ENCODE measurements at regions not wholly inside any gene's neighbourhood (a gene's known extent, or its start where the extent isn't known, plus 50 kb on each side); places are given as distances from the start of the nearest gene placed in this dataset.

GRCh38 chr16:22671301-22672076, 142.5 kb upstream of the HS3ST2 start:
- CTCF ChIA-PET = no interaction called here
- no peak for DNase-seq (ENCODE audit: low read depth, low spot score)
- POLR2A ChIA-PET = no interaction called here
- no peak for TF ChIP-seq CTCF (IDR thresholded peaks at IDR 0.05; ENCODE audit: insufficient read depth, low read length, missing control alignments)
- H3K4me3 ChIP-seq (ENCODE audit: low read depth, low read length) = no peak overlapping the region

GRCh38 chr16:22672830-22673210, 141.1 kb upstream of the HS3ST2 start:
- CTCF ChIA-PET = no interaction called here
- DNase-seq (ENCODE audit: low read depth, low spot score) = no peak
- POLR2A ChIA-PET = no interaction called here
- H3K4me3 ChIP-seq (ENCODE audit: low read depth, low read length) = no peak overlapping the region
- no peak for TF ChIP-seq CTCF (IDR thresholded peaks at IDR 0.05; ENCODE audit: insufficient read depth, low read length, missing control alignments)

DNA sequence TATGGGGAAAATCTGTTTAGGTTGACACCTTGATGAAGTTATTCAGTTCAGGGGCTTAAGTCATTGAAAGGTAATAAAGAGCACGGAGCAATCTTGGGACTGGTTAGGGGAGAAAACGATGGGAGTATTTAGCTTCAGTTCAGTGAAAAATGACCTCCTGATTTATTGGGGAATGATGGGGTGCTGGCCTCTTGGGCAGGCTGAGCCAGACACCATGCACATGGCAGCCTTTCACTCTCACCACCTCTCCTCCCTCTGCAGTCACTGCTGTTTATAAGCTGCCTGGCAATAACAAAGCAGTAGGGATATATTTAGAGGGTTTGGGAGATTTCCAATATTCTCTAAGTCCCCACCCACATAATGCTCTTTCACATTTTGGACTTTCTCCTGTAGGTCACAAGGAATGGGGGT, 140.5 kb upstream of the HS3ST2 start:
- CTCF ChIA-PET = no interaction called here
- no peak for DNase-seq (ENCODE audit: low read depth, low spot score)
- no peak for TF ChIP-seq CTCF (IDR thresholded peaks at IDR 0.05; ENCODE audit: insufficient read depth, low read length, missing control alignments)
- H3K4me3 ChIP-seq (ENCODE audit: low read depth, low read length) = no peak overlapping the region
- POLR2A ChIA-PET = no interaction called here

DNA sequence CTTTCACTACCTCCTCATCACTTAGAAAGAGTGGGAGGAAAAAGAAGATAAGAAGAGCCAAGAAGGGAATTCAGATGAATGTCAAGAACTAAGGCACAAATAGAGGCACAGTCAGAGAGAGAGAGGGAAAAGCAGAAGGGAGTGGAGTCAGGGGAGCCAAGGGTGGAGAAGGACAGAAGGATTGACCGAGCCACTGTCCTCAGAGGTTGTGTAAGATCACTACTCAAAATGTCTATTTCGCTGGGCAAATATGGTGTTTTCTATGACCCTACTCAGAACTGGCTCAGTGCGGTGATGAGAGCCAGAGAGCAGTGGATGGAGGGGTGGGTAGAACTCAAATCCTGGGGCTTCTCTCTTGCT, 139.2 kb upstream of the HS3ST2 start:
- no peak for DNase-seq (ENCODE audit: low read depth, low spot score)
- H3K4me3 ChIP-seq (ENCODE audit: low read depth, low read length) = no peak overlapping the region

DNA sequence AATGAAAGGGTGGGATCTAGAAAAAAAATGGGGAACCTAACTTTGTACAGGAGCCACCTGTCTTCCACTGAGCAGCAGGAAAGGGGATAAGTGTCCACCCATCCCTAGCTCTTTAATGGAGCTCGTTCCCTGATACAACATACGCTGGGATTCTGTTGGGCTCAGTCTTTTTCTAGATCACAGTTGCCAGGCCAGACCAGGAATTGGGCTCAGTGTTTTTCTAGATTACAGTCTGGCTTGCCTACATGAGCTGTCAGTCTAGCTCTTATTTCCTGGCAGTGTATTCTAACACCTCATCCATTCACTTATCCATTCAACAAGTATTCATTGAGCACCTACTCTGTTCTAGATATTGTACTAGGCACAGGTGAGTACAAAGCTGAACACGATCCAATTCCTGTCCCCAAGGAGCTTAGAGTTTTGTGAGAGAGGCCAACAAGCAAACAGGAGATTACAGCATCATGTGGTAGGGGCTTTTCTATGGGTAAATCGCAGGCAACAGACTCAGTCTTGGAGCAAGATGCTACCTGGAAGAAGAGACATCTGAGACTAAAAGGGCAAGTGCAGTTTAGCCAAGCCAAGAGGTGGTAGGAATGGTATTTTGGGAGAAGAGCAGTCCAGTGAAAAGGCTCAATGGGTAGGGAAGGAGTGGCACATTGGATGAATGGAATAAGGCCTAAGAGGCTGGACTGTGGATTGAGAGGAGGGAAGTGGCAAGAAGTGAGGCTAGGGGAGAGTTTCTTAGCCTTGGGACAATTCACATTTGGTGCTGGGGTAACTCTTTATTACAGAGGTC, 138.0 kb upstream of the HS3ST2 start:
- ChIA-PET CTCF (interaction anchor here (0.7 to 1.3 kb wide), 3 partner anchors 13 to 27 kb away, joined by 3 to 4 read pairs (median 3); no protein-coding TSS in a partner anchor), POLR2A (no interaction called here)
- no peak for DNase-seq (ENCODE audit: low read depth, low spot score)
- TF ChIP-seq CTCF (IDR thresholded peaks at IDR 0.05; ENCODE audit: insufficient read depth, low read length, missing control alignments) = no peak
- no peak overlapping the region for H3K4me3 ChIP-seq (ENCODE audit: low read depth, low read length)

More for the DNA sequence above, 139.2 kb upstream of the HS3ST2 start:
- POLR2A ChIA-PET = no interaction called here
- no peak for TF ChIP-seq CTCF (IDR thresholded peaks at IDR 0.05; ENCODE audit: insufficient read depth, low read length, missing control alignments)
- CTCF ChIA-PET = no interaction called here

GRCh38 chr16:22677024-22677830, 136.7 kb upstream of the HS3ST2 start:
- no peak for DNase-seq (ENCODE audit: low read depth, low spot score)
- no peak overlapping the region for H3K4me3 ChIP-seq (ENCODE audit: low read depth, low read length)
- ChIA-PET CTCF (interaction anchor here (0.6 to 1.9 kb wide), 4 partner anchors 9 to 1123 kb away, joined by 3 to 7 read pairs (median 3); no protein-coding TSS in a partner anchor), POLR2A (no interaction called here)
- TF ChIP-seq CTCF (IDR thresholded peaks at IDR 0.05; ENCODE audit: insufficient read depth, low read length, missing control alignments) = no peak

Measured in AG04449 (cell line).